Transverse colon (tissue), 4 donors: ENCODE measurements at regions not wholly inside any gene's neighbourhood (a gene's known extent, or its start where the extent isn't known, plus 50 kb on each side); places are given as distances from the start of the nearest gene placed in this dataset.

Experiments used
- DNase-seq: peaks from one replicate; pipeline ENCODE4 v3.0.0-alpha.2; 2019
- H3K27ac ChIP-seq, 4 donors: fragments of 200-600 bp; sonication (generic); 2 replicates each; pipeline ENCODE4 v1.5.1; 2016 to 2018; ENCODE audit warnings: inconsistent platforms in 4 of 4
- H3K27me3 ChIP-seq: fragments of 200-600 bp; sonication (generic); 2 replicates; pipeline ENCODE4 v1.5.1; 2017; ENCODE audit warnings: inconsistent platforms
- H3K36me3 ChIP-seq, 4 donors: fragments of 200-600 bp; sonication (generic); 2 replicates each; pipeline ENCODE4 v1.5.1; 2017 to 2019; ENCODE audit warnings: inconsistent platforms in 4 of 4
- H3K4me1 ChIP-seq, 4 donors: fragments of 200-600 bp; sonication (generic); 2 replicates each; pipeline ENCODE4 v1.5.1; 2017 to 2020; ENCODE audit warnings: inconsistent platforms in 4 of 4
- H3K4me3 ChIP-seq, 4 donors: fragments of 200-600 bp; sonication (generic); 1 replicate in 1 of 4; 2 replicates in 3 of 4; pipeline versions ENCODE4 v1.5.1 to v1.6.1; 2017 to 2019; ENCODE audit warnings: inconsistent platforms in 4 of 4
- H3K9me3 ChIP-seq, 2 donors: fragments of 200-600 bp; sonication (generic); 2 replicates each; pipeline ENCODE4 v1.5.1; 2017 to 2019; ENCODE audit warnings: inconsistent platforms in 2 of 2
- EP300 ChIP-seq: sonication (generic); formaldehyde crosslinking; IDR thresholded peaks from one replicate; pipeline ENCODE4 v1.6.1; 2017; ENCODE audit warnings: antibody characterized with exemption, low read depth
- POLR2A ChIP-seq: fragments of 450-650 bp; IDR thresholded peaks from one replicate; pipeline ENCODE4 v1.6.1; 2016; ENCODE audit warnings: antibody characterized with exemption, mild to moderate bottlenecking, moderate library complexity
- POLR2AphosphoS5 ChIP-seq, 3 donors: sonication (generic); formaldehyde crosslinking; IDR thresholded peaks; one replicate each; pipeline ENCODE4 v1.6.1; 2016; ENCODE audit warnings: antibody characterized with exemption in 3 of 3
- WGBS, 2 donors: methylation state at CpG; one replicate each; pipeline ENCODE4 v1.1.5; 2018; ENCODE audit warnings: low coverage in 1 of 2; 5-methylcytosine and 5-hydroxymethylcytosine counted together
- in situ Hi-C, 4 donors: fragments of 200-750 bp; cut with MboI; loops; one replicate each; pipeline versions ENCODE4 v1.15.0 to v1.15.1; 2017; ENCODE audit warnings: low sequenced_read_pairs in 3 of 4, low pct_ligation_motif_present in 1 of 4, low pct_unique_long_range_greater_than_20kb in 1 of 4
- intact Hi-C: fragments of 100-400 bp; cut with DNase I; formaldehyde crosslinking; loops from one replicate; pipeline ENCODE4 v1.15.1; 2023; ENCODE audit warnings: low total_unique reads
- TF ChIP-seq, protein P1 (sequence below), 5 experiments: fragments of 200-600 bp in 3 of 5; fragments of 450-650 bp in 2 of 5; sonication (generic) in 3 of 5; IDR thresholded peaks; 1 replicate in 2 of 5; 2 replicates in 3 of 5; pipeline ENCODE4 v1.5.1; 2016 to 2017; ENCODE audit warnings: antibody characterized with exemption in 5 of 5, inconsistent platforms in 3 of 5, mild to moderate bottlenecking in 2 of 5, moderate library complexity in 1 of 5

- intact Hi-C loops, result loop anchor here (5.0 kb wide), 1 partner anchor 390 kb away; no protein-coding TSS in a partner anchor
- H3K4me3 ChIP-seq, result no peak overlapping the region
- H3K27ac ChIP-seq, result no peak overlapping the region
- 26 to 41% methylated on average over 2 of the region's 2 CpGs for WGBS, 2 donors
- no peaks in the 10 kb centered on the region for H3K36me3 ChIP-seq
- in situ Hi-C loops, result no loop called here
- TF ChIP-seq POLR2A (no peak), EP300 (no peak), POLR2AphosphoS5 (IDR thresholded peaks at IDR 0.05) (no peak)
- TF ChIP-seq, protein P1, sequence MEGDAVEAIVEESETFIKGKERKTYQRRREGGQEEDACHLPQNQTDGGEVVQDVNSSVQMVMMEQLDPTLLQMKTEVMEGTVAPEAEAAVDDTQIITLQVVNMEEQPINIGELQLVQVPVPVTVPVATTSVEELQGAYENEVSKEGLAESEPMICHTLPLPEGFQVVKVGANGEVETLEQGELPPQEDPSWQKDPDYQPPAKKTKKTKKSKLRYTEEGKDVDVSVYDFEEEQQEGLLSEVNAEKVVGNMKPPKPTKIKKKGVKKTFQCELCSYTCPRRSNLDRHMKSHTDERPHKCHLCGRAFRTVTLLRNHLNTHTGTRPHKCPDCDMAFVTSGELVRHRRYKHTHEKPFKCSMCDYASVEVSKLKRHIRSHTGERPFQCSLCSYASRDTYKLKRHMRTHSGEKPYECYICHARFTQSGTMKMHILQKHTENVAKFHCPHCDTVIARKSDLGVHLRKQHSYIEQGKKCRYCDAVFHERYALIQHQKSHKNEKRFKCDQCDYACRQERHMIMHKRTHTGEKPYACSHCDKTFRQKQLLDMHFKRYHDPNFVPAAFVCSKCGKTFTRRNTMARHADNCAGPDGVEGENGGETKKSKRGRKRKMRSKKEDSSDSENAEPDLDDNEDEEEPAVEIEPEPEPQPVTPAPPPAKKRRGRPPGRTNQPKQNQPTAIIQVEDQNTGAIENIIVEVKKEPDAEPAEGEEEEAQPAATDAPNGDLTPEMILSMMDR (IDR thresholded peaks at IDR 0.05), result no peak
- H3K27me3 ChIP-seq, result no peaks in the 10 kb centered on the region
- no peak for DNase-seq
- no peaks in the 10 kb centered on the region for H3K9me3 ChIP-seq
- peaks cover 0 to 18% (median 0%) of the 10 kb centered on the region in 4 donors for H3K4me1 ChIP-seq
These were observed 278.4 kb downstream of the PTPRC start for GRCh38 chr1:198917226-198917625.

- no peak overlapping the region for H3K27ac ChIP-seq
- no peaks in the 10 kb centered on the region for H3K36me3 ChIP-seq
- no peak for DNase-seq
- H3K4me1 ChIP-seq, result peaks cover 0 to 18% (median 0%) of the 10 kb centered on the region in 4 donors
- TF ChIP-seq, protein P1 (IDR thresholded peaks at IDR 0.05), result no peak
- no peak for TF ChIP-seq POLR2AphosphoS5 (IDR thresholded peaks at IDR 0.05)
- no peak for TF ChIP-seq POLR2A
- no peak for TF ChIP-seq EP300
- no peaks in the 10 kb centered on the region for H3K27me3 ChIP-seq
- H3K9me3 ChIP-seq, result no peaks in the 10 kb centered on the region
- in situ Hi-C loops (no loop called here), intact Hi-C loops (loop anchor here (5.0 kb wide), 1 partner anchor 388 kb away; no protein-coding TSS in a partner anchor)
- 60 to 71% methylated on average over 4 to 5 of the region's 5 CpGs for WGBS, 2 donors
- no peak overlapping the region for H3K4me3 ChIP-seq
These were observed 280.1 kb downstream of the PTPRC start for GRCh38 chr1:198918920-198919319.

DNA sequence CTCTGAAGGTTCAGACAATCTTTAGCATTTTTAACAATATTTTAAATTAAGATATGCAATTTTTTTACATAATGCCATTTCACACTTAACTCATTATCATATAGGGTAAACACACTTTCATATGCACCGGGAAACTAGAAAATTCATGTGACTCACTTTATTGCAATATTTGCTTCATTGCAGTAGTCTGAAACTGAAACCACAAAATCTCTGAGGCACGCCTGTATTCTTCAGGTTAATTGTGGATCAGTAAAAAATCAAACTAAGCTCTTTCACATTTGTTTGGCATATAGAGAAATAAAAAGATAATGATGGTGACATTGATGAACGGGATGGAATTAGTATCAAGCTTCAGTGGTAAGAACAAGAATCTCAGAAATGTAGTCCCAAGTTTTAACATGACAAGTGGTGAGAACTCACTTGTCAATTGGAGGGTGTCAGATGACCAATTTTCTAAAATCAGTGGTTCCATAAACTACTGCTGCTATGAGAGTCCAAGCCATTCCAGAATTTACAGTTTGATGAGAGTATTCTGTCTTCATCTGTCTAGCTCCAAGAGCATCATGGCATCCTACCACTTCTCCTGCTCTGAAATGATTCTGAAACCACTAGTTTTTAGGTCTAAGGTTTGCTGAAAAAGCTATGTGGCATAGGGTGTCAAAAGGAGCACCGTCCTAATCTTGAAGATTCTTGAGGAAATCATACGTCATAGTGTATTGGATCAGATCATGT is 281.0 kb downstream of the PTPRC start:
- TF ChIP-seq POLR2A (no peak), POLR2AphosphoS5 (IDR thresholded peaks at IDR 0.05) (no peak), EP300 (no peak)
- TF ChIP-seq, protein P1 (IDR thresholded peaks at IDR 0.05), result no peak
- WGBS, 2 donors, result 53 to 54% methylated on average over 5 of the region's 5 CpGs
- no peak for DNase-seq
- Histone ChIP-seq H3K4me1 (peaks cover 0 to 18% (median 0%) of the 10 kb centered on the region in 4 donors), H3K27ac (peak overlapping the region in 1 of 4 donors; percentile 7), H3K27me3 (no peaks in the 10 kb centered on the region), H3K9me3 (no peaks in the 10 kb centered on the region), H3K4me3 (no peak overlapping the region), H3K36me3 (no peaks in the 10 kb centered on the region)
- intact Hi-C loops (loop anchor here (5.0 kb wide), 1 partner anchor 387 kb away; no protein-coding TSS in a partner anchor), in situ Hi-C loops (no loop called here)

GRCh38 chr1:198922638-198923430 is 284.0 kb downstream of the PTPRC start:
- Histone ChIP-seq H3K9me3 (no peaks in the 10 kb centered on the region), H3K27me3 (no peaks in the 10 kb centered on the region), H3K27ac (peak overlapping the region in 2 of 4 donors; percentile 23 to 34), H3K36me3 (no peaks in the 10 kb centered on the region), H3K4me1 (peaks cover 0 to 11% (median 0%) of the 10 kb centered on the region in 4 donors), H3K4me3 (no peak overlapping the region)
- intact Hi-C loops, result no loop called here
- 66 to 73% methylated on average over 5 of the region's 5 CpGs for WGBS, 2 donors
- peak; percentile 26 for TF ChIP-seq EP300
- no peak for TF ChIP-seq POLR2A
- in situ Hi-C loops, result no loop called here
- no peak for DNase-seq
